ENCODE measurements at regions not wholly inside any gene's neighbourhood (a gene's known extent, or its start where the extent isn't known, plus 50 kb on each side); places are given as distances from the start of the nearest gene placed in this dataset.

DNA sequence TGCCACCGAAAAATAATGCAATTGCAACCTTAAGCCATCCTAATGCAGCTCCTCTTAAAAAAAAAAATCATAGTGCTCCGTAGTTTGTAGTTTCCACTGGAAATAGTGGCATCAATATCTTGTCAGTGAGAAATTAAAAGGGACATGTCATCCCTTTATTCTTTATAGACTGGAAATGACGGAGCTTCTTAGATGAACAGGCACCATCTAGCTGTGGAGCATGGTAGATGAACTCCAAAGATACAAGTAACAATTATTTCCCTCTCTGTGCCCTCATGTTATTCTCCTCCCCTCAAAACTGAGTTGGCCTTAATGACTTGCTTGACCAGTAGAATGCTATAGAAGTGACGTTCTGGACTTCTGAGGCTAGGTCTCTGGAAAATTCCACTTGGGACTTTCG, 268.1 kb upstream of the SPTLC3 start:
- Histone ChIP-seq H3K27ac (ENCODE audit: low read depth, low read length) (no peak overlapping the region), H3F3A (ENCODE audit: insufficient read depth) (no peaks in the 10 kb centered on the region), H3K9ac (ENCODE audit: low read length) (no peak overlapping the region), H3K79me2 (ENCODE audit: insufficient read depth, low read length) (no peaks in the 10 kb centered on the region), H3K4me3 (ENCODE audit: insufficient read depth, low read length, poor library complexity, severe bottlenecking) (no peak overlapping the region), H2AFZ (ENCODE audit: low read depth, low read length, severe bottlenecking) (no peak overlapping the region), H3K27me3 (ENCODE audit: low read length) (no peaks in the 10 kb centered on the region), H3K9me2 (replicated peaks; ENCODE audit: insufficient read depth, low read length) (no peaks in the 10 kb centered on the region), H4K20me1 (ENCODE audit: low read depth, low read length) (no peaks in the 10 kb centered on the region), H3K36me3 (ENCODE audit: low read length) (no peaks in the 10 kb centered on the region), H3K9me3 (ENCODE audit: insufficient read depth, low read length) (no peaks in the 10 kb centered on the region), H3K4me2 (ENCODE audit: low read depth, low read length, poor library complexity, severe bottlenecking) (no peak overlapping the region)
- TF ChIP-seq, protein P1, sequence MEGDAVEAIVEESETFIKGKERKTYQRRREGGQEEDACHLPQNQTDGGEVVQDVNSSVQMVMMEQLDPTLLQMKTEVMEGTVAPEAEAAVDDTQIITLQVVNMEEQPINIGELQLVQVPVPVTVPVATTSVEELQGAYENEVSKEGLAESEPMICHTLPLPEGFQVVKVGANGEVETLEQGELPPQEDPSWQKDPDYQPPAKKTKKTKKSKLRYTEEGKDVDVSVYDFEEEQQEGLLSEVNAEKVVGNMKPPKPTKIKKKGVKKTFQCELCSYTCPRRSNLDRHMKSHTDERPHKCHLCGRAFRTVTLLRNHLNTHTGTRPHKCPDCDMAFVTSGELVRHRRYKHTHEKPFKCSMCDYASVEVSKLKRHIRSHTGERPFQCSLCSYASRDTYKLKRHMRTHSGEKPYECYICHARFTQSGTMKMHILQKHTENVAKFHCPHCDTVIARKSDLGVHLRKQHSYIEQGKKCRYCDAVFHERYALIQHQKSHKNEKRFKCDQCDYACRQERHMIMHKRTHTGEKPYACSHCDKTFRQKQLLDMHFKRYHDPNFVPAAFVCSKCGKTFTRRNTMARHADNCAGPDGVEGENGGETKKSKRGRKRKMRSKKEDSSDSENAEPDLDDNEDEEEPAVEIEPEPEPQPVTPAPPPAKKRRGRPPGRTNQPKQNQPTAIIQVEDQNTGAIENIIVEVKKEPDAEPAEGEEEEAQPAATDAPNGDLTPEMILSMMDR (IDR thresholded peaks at IDR 0.05; ENCODE audit: insufficient read depth, low read length, poor library complexity, severe bottlenecking) = no peak
- TF ChIP-seq EZH2phosphoT487 (conservative IDR thresholded peaks at IDR 0.05; ENCODE audit: low read length) = no peak

DNA sequence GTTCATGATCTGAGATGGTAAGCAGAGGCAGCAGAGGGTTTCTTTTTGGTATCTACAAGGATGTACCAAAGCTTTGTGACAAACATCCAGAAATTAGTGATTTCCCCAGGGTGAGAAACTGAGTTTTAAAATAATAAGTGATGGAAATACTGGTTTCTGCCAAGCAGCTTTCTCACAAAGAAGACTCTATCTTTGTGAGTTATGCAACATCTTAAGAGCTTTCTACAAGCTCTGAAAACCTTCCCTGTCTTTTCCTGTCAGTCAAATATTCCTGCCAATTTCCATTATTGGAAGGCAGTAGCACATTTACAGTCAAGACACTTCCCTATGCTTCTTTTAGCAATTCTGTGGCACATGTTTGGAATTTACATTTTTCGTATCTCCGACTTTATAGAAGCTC, 264.7 kb upstream of the SPTLC3 start:
- Histone ChIP-seq H3K36me3 (ENCODE audit: low read length) (no peaks in the 10 kb centered on the region), H3K27me3 (ENCODE audit: low read length) (no peaks in the 10 kb centered on the region), H3K9ac (ENCODE audit: low read length) (no peak overlapping the region), H3K9me3 (ENCODE audit: insufficient read depth, low read length) (no peaks in the 10 kb centered on the region), H2AFZ (ENCODE audit: low read depth, low read length, severe bottlenecking) (no peak overlapping the region), H4K20me1 (ENCODE audit: low read depth, low read length) (no peaks in the 10 kb centered on the region), H3K9me2 (replicated peaks; ENCODE audit: insufficient read depth, low read length) (no peaks in the 10 kb centered on the region), H3K4me3 (ENCODE audit: insufficient read depth, low read length, poor library complexity, severe bottlenecking) (no peak overlapping the region), H3K4me2 (ENCODE audit: low read depth, low read length, poor library complexity, severe bottlenecking) (no peak overlapping the region), H3F3A (ENCODE audit: insufficient read depth) (no peaks in the 10 kb centered on the region), H3K27ac (ENCODE audit: low read depth, low read length) (no peak overlapping the region), H3K79me2 (ENCODE audit: insufficient read depth, low read length) (no peaks in the 10 kb centered on the region)
- TF ChIP-seq, protein P1 (IDR thresholded peaks at IDR 0.05; ENCODE audit: insufficient read depth, low read length, poor library complexity, severe bottlenecking) = no peak

DNA sequence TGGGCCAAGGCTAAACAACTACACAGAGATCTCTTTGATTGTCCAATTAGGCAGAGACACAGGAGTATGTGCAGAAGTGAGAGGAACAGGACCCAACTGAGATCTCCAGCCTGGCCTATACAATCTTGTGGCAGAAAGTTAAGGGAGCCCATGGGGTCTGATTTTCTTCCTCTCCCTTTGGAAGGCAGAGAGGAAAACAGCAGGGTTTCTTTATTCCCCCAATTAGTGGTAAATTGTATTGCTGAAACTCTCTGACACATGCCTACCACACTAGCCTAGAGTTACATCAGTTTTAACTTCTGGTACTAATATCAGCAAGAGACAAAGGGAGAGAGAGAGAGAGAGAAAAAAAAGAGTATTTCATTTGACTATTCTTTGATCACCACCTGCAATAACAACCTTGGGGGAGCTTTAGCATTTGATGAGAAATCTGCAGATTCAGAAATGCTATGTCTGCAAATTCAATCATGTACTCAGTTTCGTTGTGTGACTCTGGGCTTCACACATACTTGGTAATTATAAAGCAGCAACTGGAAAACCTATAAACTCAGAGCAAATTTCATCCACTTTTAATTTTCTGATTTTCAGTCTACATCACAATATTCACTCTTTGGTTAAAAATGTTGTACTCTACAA, 260.3 kb upstream of the SPTLC3 start:
- Histone ChIP-seq H3K79me2 (ENCODE audit: insufficient read depth, low read length) (no peaks in the 10 kb centered on the region), H2AFZ (ENCODE audit: low read depth, low read length, severe bottlenecking) (no peak overlapping the region), H3K4me2 (ENCODE audit: low read depth, low read length, poor library complexity, severe bottlenecking) (no peak overlapping the region), H3K36me3 (ENCODE audit: low read length) (no peaks in the 10 kb centered on the region), H3K9ac (ENCODE audit: low read length) (no peak overlapping the region), H3K4me3 (ENCODE audit: insufficient read depth, low read length, poor library complexity, severe bottlenecking) (no peak overlapping the region), H3K9me3 (ENCODE audit: insufficient read depth, low read length) (no peaks in the 10 kb centered on the region), H3K9me2 (replicated peaks; ENCODE audit: insufficient read depth, low read length) (no peaks in the 10 kb centered on the region), H4K20me1 (ENCODE audit: low read depth, low read length) (no peaks in the 10 kb centered on the region), H3K27ac (ENCODE audit: low read depth, low read length) (no peak overlapping the region), H3K27me3 (ENCODE audit: low read length) (no peaks in the 10 kb centered on the region), H3F3A (ENCODE audit: insufficient read depth) (no peaks in the 10 kb centered on the region)
- no peak for TF ChIP-seq EZH2phosphoT487 (conservative IDR thresholded peaks at IDR 0.05; ENCODE audit: low read length)
- TF ChIP-seq, protein P1 (IDR thresholded peaks at IDR 0.05; ENCODE audit: insufficient read depth, low read length, poor library complexity, severe bottlenecking) = no peak
